Type B pancreatic cell (in vitro differentiated cells): ENCODE measurements at regions not wholly inside any gene's neighbourhood (a gene's known extent, or its start where the extent isn't known, plus 50 kb on each side); places are given as distances from the start of the nearest gene placed in this dataset.

Experiments used
- DNase-seq: peaks from one replicate; pipeline ENCODE4 v3.0.0; 2021; ENCODE audit warnings: mixed read lengths; ENCODE audit not compliant: unreplicated experiment; ENCODE audit errors: extremely low spot score
- H3K27ac Mint-ChIP-seq: 2 replicates; pipeline ENCODE4 v1.8.0; 2021; ENCODE audit warnings: mild to moderate bottlenecking, mixed read lengths
- H3K27me3 Mint-ChIP-seq: 2 replicates; pipeline ENCODE4 v1.8.0; 2021; ENCODE audit warnings: mixed read lengths
- H3K36me3 Mint-ChIP-seq: 2 replicates; pipeline ENCODE4 v1.8.0; 2021; ENCODE audit warnings: mixed read lengths
- H3K4me1 Mint-ChIP-seq: one replicate; pipeline ENCODE4 v1.8.0; 2021; ENCODE audit warnings: mixed read lengths; ENCODE audit not compliant: unreplicated experiment
- H3K4me3 Mint-ChIP-seq: 2 replicates; pipeline ENCODE4 v1.8.0; 2021; ENCODE audit warnings: mild to moderate bottlenecking, mixed read lengths
- H3K9me3 Mint-ChIP-seq: 2 replicates; pipeline ENCODE4 v1.8.0; 2021; ENCODE audit warnings: mixed read lengths
- CTCF ChIP-seq: fragments of 200-600 bp; sonication (generic); conservative IDR thresholded peaks from 2 replicates; pipeline ENCODE4 v1.5.0; 2021; ENCODE audit warnings: antibody characterized with exemption, mild to moderate bottlenecking

GRCh38 chr5:68587171-68587570 is 371.6 kb downstream of the PIK3R1 start:
- no peaks in the 10 kb centered on the region for H3K27me3 Mint-ChIP-seq
- no peaks in the 10 kb centered on the region for H3K4me1 Mint-ChIP-seq
- H3K9me3 Mint-ChIP-seq, result peaks cover 5% of the 10 kb centered on the region
- H3K4me3 Mint-ChIP-seq, result no peak overlapping the region
- no peak for TF ChIP-seq CTCF
- no peak for DNase-seq
- no peak overlapping the region for H3K27ac Mint-ChIP-seq
- no peaks in the 10 kb centered on the region for H3K36me3 Mint-ChIP-seq

- no peaks in the 10 kb centered on the region for H3K4me1 Mint-ChIP-seq
- no peaks in the 10 kb centered on the region for H3K27me3 Mint-ChIP-seq
- TF ChIP-seq CTCF, result no peak
- no peak for DNase-seq
- H3K36me3 Mint-ChIP-seq, result no peaks in the 10 kb centered on the region
- H3K4me3 Mint-ChIP-seq, result no peak overlapping the region
- no peaks in the 10 kb centered on the region for H3K9me3 Mint-ChIP-seq
- no peak overlapping the region for H3K27ac Mint-ChIP-seq
Measured at GRCh38 chr5:68591850-68592249, 376.3 kb downstream of the PIK3R1 start.

DNA sequence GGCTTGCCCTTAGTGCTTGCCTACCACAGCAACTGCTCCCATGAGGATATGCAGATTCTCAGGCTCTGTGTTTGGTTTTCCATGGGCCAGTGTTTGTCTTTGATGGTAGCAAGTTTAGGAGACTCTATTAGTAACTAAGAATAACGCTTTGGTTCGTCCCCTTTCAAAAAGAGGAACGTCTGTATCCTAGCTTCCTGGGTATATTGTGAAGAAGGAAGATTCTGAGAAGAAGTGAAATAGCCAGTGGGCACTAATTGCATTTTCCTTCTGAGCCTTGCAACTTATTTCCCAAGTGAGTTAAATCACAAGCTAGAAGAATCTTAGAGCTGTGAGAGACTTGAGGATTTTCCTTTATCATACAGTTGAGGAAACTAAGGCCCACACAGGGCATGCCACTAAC is 376.8 kb downstream of the PIK3R1 start:
- TF ChIP-seq CTCF, result no peak
- H3K9me3 Mint-ChIP-seq, result no peaks in the 10 kb centered on the region
- no peaks in the 10 kb centered on the region for H3K4me1 Mint-ChIP-seq
- H3K36me3 Mint-ChIP-seq, result no peaks in the 10 kb centered on the region
- no peaks in the 10 kb centered on the region for H3K27me3 Mint-ChIP-seq
- H3K27ac Mint-ChIP-seq, result no peak overlapping the region
- no peak for DNase-seq
- no peak overlapping the region for H3K4me3 Mint-ChIP-seq

DNA sequence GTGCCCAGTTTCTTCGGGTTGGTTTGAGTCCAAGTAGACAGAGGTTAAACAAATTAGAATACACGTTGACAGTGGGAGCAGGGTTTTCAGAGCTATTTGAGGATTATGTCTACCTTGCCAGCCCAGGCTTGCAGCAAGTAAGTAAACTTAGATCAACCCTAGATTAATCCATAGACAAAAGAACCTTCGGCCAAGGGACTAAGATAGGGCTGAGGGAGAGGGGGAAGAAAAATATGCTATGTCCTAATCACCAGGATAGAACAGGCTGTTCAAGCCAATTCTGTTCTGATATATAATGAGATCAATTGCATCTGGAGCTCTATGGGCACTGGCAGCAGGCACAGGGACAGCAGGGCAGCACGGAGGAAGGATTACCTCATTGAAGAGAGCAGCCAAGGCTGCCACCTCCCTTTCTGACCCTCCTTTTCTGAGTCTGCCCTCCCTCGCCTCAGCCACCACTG is 377.7 kb downstream of the PIK3R1 start:
- H3K9me3 Mint-ChIP-seq, result no peaks in the 10 kb centered on the region

DNA sequence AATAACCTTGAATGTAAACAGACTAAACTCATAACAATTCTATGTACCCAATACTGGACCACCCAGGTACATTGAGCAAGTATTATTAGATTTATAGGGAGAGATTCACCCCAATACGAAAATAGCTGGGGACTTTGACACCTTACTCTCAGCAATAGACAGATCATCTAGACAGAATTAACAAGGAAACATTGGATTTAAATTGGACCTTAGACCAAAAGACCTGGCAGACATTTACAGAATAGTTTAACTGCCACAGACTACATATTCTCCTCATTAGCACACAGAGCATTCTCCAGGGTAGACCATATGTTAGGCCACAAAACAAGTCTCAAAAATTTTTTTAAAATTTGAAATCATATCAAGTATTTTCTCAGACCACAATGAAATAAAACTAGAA is 397.4 kb downstream of the PIK3R1 start:
- peaks cover 25% of the 10 kb centered on the region for H3K9me3 Mint-ChIP-seq
- H3K4me3 Mint-ChIP-seq, result no peak overlapping the region
- H3K27ac Mint-ChIP-seq, result no peak overlapping the region
- no peaks in the 10 kb centered on the region for H3K4me1 Mint-ChIP-seq
- H3K27me3 Mint-ChIP-seq, result no peaks in the 10 kb centered on the region
- H3K36me3 Mint-ChIP-seq, result peaks cover 6% of the 10 kb centered on the region
- TF ChIP-seq CTCF, result no peak
- DNase-seq, result no peak

More for the DNA sequence above, 377.7 kb downstream of the PIK3R1 start:
- Mint-ChIP-seq H3K36me3 (no peaks in the 10 kb centered on the region), H3K27me3 (no peaks in the 10 kb centered on the region), H3K27ac (no peak overlapping the region), H3K4me3 (no peak overlapping the region), H3K4me1 (no peaks in the 10 kb centered on the region)
- no peak for TF ChIP-seq CTCF
- no peak for DNase-seq

GRCh38 chr5:68618501-68618900 is 402.9 kb downstream of the PIK3R1 start:
- peaks cover 5% of the 10 kb centered on the region for H3K4me1 Mint-ChIP-seq
- no peak for TF ChIP-seq CTCF
- H3K27ac Mint-ChIP-seq, result no peak overlapping the region
- no peaks in the 10 kb centered on the region for H3K27me3 Mint-ChIP-seq
- no peak overlapping the region for H3K4me3 Mint-ChIP-seq
- no peak for DNase-seq
- H3K9me3 Mint-ChIP-seq, result peaks cover 8% of the 10 kb centered on the region
- no peaks in the 10 kb centered on the region for H3K36me3 Mint-ChIP-seq
